Spleen (tissue), 11 donors: ENCODE measurements at regions not wholly inside any gene's neighbourhood (a gene's known extent, or its start where the extent isn't known, plus 50 kb on each side); places are given as distances from the start of the nearest gene placed in this dataset.

Experiments used
- DNase-seq: peaks from one replicate; pipeline ENCODE4 v3.0.0-alpha.2; 2020
- H3K27ac ChIP-seq, 8 donors: fragments of 200-600 bp; sonication (generic) in 7 of 8; 1 replicate in 4 of 8; 2 replicates in 4 of 8; pipeline versions ENCODE4 v1.5.0 to v1.8.0; 2016 to 2021; ENCODE audit warnings: inconsistent platforms in 4 of 8, mild to moderate bottlenecking in 4 of 8, moderate library complexity in 1 of 8
- H3K27me3 ChIP-seq, 7 donors: fragments of 200-600 bp; sonication (generic) in 6 of 7; replicated peaks in 1 of 7; 1 replicate in 4 of 7; 2 replicates in 3 of 7; pipeline versions ENCODE4 v1.5.0 to v1.8.0; 2016 to 2021; ENCODE audit warnings: inconsistent platforms in 3 of 7, mild to moderate bottlenecking in 1 of 7
- H3K36me3 ChIP-seq, 6 donors: fragments of 200-600 bp; sonication (generic) in 5 of 6; 1 replicate in 4 of 6; 2 replicates in 2 of 6; pipeline versions ENCODE4 v1.5.0 to v1.8.0; 2016 to 2021; ENCODE audit warnings: inconsistent platforms in 2 of 6
- H3K4me1 ChIP-seq, 6 donors: fragments of 200-600 bp; sonication (generic) in 5 of 6; 1 replicate in 3 of 6; 2 replicates in 3 of 6; pipeline versions ENCODE4 v1.5.0 to v1.8.0; 2016 to 2021; ENCODE audit warnings: inconsistent platforms in 3 of 6
- H3K4me3 ChIP-seq, 8 donors: fragments of 200-600 bp; sonication (generic) in 7 of 8; 1 replicate in 4 of 8; 2 replicates in 4 of 8; pipeline versions ENCODE4 v1.5.0 to v1.8.0; 2016 to 2021; ENCODE audit warnings: inconsistent platforms in 4 of 8, mild to moderate bottlenecking in 4 of 8, moderate library complexity in 2 of 8
- H3K9me3 ChIP-seq, 8 donors: fragments of 200-600 bp; sonication (generic) in 7 of 8; 1 replicate in 4 of 8; 2 replicates in 4 of 8; pipeline versions ENCODE4 v1.5.0 to v1.8.0; 2016 to 2021; ENCODE audit warnings: inconsistent platforms in 4 of 8
- POLR2A ChIP-seq, 3 donors: fragments of 450-650 bp; IDR thresholded peaks; one replicate each; pipeline ENCODE4 v1.5.1; 2017; ENCODE audit warnings: antibody characterized with exemption in 3 of 3, mild to moderate bottlenecking in 1 of 3
- POLR2AphosphoS5 ChIP-seq, 3 donors: sonication (generic); formaldehyde crosslinking; IDR thresholded peaks; one replicate each; pipeline ENCODE4 v1.5.1; 2017; ENCODE audit warnings: antibody characterized with exemption in 3 of 3
- WGBS, 5 donors: extraction: QIAGEN DNeasy Blood & Tissue Kit in 3 of 5; methylation state at CpG; one replicate each; pipeline versions ENCODE4 v1.1.5 to v1.1.7; 2013 to 2018; 5-methylcytosine and 5-hydroxymethylcytosine counted together
- intact Hi-C: fragments of 100-400 bp; cut with DNase I; formaldehyde crosslinking; loops from one replicate; pipeline ENCODE4 v1.15.0; 2023; ENCODE audit warnings: low total_unique reads
- TF ChIP-seq, protein P1 (sequence below), 11 experiments: fragments of 200-600 bp in 7 of 11; fragments of 450-650 bp in 4 of 11; sonication (generic) in 4 of 11; IDR thresholded peaks in 8 of 11; conservative IDR thresholded peaks in 3 of 11; 1 replicate in 7 of 11; 2 replicates in 4 of 11; pipeline versions ENCODE4 v1.4.0 to v1.8.0; 2016 to 2021; ENCODE audit warnings: antibody characterized with exemption in 11 of 11, inconsistent platforms in 4 of 11, mild to moderate bottlenecking in 1 of 11
- donor health status: healthy with polysubstance abuse.
- donor health status: DM: no; HTN: no; CAD: no; lungs with moderate emphysema.
- donor health status: DM: no; HTN: no; CAD: no.
- donor health status: Bipolar disorder and iron deficiency.
- donor health status: healthy.
- donor health status: DM: no; HTN: no; CAD: no.
- donor health status: DM: yes; HTN: yes; CAD: no.

DNA sequence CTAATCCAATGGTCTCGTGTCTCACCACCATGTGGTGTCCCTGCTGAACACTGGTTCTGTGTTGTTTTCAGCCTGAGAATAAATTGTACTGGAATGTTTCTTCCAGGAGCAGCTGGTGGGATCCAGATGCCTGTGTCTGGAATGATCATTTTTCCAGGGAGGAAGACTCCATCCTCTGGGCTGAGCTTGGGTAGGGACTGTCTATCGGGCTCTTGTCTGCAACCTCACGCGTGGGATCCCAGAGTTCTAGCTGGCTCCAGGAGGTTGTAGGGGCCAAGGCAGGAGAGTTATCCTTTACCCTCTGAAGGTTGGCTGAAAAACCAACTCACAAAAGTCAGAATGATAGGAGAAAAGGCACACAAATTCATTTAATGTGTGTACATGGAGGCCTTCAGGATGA, 144.1 kb upstream of the B3GAT1 start:
- TF ChIP-seq, protein P1, sequence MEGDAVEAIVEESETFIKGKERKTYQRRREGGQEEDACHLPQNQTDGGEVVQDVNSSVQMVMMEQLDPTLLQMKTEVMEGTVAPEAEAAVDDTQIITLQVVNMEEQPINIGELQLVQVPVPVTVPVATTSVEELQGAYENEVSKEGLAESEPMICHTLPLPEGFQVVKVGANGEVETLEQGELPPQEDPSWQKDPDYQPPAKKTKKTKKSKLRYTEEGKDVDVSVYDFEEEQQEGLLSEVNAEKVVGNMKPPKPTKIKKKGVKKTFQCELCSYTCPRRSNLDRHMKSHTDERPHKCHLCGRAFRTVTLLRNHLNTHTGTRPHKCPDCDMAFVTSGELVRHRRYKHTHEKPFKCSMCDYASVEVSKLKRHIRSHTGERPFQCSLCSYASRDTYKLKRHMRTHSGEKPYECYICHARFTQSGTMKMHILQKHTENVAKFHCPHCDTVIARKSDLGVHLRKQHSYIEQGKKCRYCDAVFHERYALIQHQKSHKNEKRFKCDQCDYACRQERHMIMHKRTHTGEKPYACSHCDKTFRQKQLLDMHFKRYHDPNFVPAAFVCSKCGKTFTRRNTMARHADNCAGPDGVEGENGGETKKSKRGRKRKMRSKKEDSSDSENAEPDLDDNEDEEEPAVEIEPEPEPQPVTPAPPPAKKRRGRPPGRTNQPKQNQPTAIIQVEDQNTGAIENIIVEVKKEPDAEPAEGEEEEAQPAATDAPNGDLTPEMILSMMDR (IDR thresholded peaks at IDR 0.05 in 8 of 11, conservative IDR thresholded peaks at IDR 0.05 in 3 of 11) = no peak
- TF ChIP-seq POLR2A (IDR thresholded peaks at IDR 0.05) = no peak
- no peak for TF ChIP-seq POLR2AphosphoS5 (IDR thresholded peaks at IDR 0.05)
- intact Hi-C loops = no loop called here
- no peaks in the 10 kb centered on the region for H3K36me3 ChIP-seq
- H3K27me3 ChIP-seq = peaks cover 0 to 20% (median 0%) of the 10 kb centered on the region in 7 donors
- H3K4me3 ChIP-seq = no peak overlapping the region
- peaks cover 0 to 5% (median 0%) of the 10 kb centered on the region in 6 donors for H3K4me1 ChIP-seq
- DNase-seq = no peak
- 93 to 98% (median 95%) methylated on average over 4 of the region's 4 CpGs for WGBS, 5 donors
- no peaks in the 10 kb centered on the region for H3K9me3 ChIP-seq
- no peak overlapping the region for H3K27ac ChIP-seq

- WGBS, 5 donors = 84 to 93% (median 86%) methylated on average over 7 of the region's 7 CpGs
- Histone ChIP-seq H3K36me3 (no peaks in the 10 kb centered on the region), H3K27ac (no peak overlapping the region), H3K4me3 (no peak overlapping the region), H3K4me1 (peaks cover 0 to 5% (median 0%) of the 10 kb centered on the region in 6 donors), H3K27me3 (peaks cover 0 to 18% (median 0%) of the 10 kb centered on the region in 7 donors), H3K9me3 (peaks cover 0 to under 1% (median 0%) of the 10 kb centered on the region in 8 donors)
- intact Hi-C loops = no loop called here
- TF ChIP-seq, protein P1 (IDR thresholded peaks at IDR 0.05 in 8 of 11, conservative IDR thresholded peaks at IDR 0.05 in 3 of 11) = no peak
- no peak for TF ChIP-seq POLR2A (IDR thresholded peaks at IDR 0.05)
- no peak for TF ChIP-seq POLR2AphosphoS5 (IDR thresholded peaks at IDR 0.05)
- DNase-seq = no peak
These were observed 143.5 kb upstream of the B3GAT1 start for GRCh38 chr11:134555510-134555909.

- no peaks in the 10 kb centered on the region for H3K36me3 ChIP-seq
- no peak overlapping the region for H3K4me3 ChIP-seq
- no peak for DNase-seq
- peaks cover 0 to under 1% (median 0%) of the 10 kb centered on the region in 6 donors for H3K4me1 ChIP-seq
- intact Hi-C loops = no loop called here
- peaks cover 0 to 3% (median 0%) of the 10 kb centered on the region in 8 donors for H3K9me3 ChIP-seq
- H3K27me3 ChIP-seq = peaks cover 0 to 12% (median 0%) of the 10 kb centered on the region in 7 donors
- H3K27ac ChIP-seq = no peak overlapping the region
- WGBS, 5 donors = 69 to 86% (median 83%) methylated on average over 3 of the region's 3 CpGs
- TF ChIP-seq POLR2AphosphoS5 (IDR thresholded peaks at IDR 0.05) = no peak
- TF ChIP-seq, protein P1 (IDR thresholded peaks at IDR 0.05 in 8 of 11, conservative IDR thresholded peaks at IDR 0.05 in 3 of 11) = no peak
- TF ChIP-seq POLR2A (IDR thresholded peaks at IDR 0.05) = no peak
These were observed 142.8 kb upstream of the B3GAT1 start for GRCh38 chr11:134554861-134555260.

DNA sequence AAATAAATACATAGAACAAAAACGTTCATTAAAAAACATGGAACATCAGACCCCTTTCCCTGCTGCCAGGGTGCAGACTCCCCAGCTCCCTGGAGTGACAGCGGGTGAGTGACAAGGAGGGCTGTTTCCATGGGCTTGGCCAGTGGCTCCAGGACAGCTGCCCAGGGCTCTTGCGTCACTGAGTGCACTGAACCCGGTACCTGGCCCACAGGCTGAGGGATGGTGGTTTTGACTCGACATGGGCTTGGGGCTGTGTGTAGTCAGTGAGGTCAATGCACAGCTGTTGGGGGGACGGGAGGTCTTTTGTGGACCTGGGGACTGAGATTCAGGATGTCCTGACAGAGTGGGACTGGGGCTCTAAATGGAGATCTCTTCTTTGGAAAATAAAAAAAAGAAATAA, 142.1 kb upstream of the B3GAT1 start:
- intact Hi-C loops = no loop called here
- peaks cover 0 to 7% (median 0%) of the 10 kb centered on the region in 7 donors for H3K27me3 ChIP-seq
- H3K36me3 ChIP-seq = no peaks in the 10 kb centered on the region
- no peak for DNase-seq
- H3K9me3 ChIP-seq = peaks cover 0 to 3% (median 0%) of the 10 kb centered on the region in 8 donors
- 74 to 80% (median 77%) methylated on average over 6 of the region's 6 CpGs for whole genome bisulfite sequencing, 5 donors
- no peak overlapping the region for H3K27ac ChIP-seq
- H3K4me3 ChIP-seq = no peak overlapping the region
- TF ChIP-seq POLR2A (IDR thresholded peaks at IDR 0.05) (no peak), POLR2AphosphoS5 (IDR thresholded peaks at IDR 0.05) (no peak)
- TF ChIP-seq, protein P1 (IDR thresholded peaks at IDR 0.05 in 8 of 11, conservative IDR thresholded peaks at IDR 0.05 in 3 of 11) = no peak
- H3K4me1 ChIP-seq = no peaks in the 10 kb centered on the region
